Heart left ventricle (tissue), 16 donors: ENCODE measurements at regions not wholly inside any gene's neighbourhood (a gene's known extent, or its start where the extent isn't known, plus 50 kb on each side); places are given as distances from the start of the nearest gene placed in this dataset.

Experiments used
- ATAC-seq, 4 donors: fragments of 200-7000 bp; cut with Tn5 transposase; one replicate each; pipeline ENCODE4 v1.9.1; 2020 to 2022; ENCODE audit warnings: moderate library complexity in 4 of 4, mild to moderate bottlenecking in 3 of 4, moderate number of reproducible peaks in 1 of 4
- DNase-seq, 5 donors: peaks; one replicate each; pipeline ENCODE4 v3.0.0-alpha.2; 2020
- H3K27ac ChIP-seq, 12 donors: fragments of 200-600 bp; sonication (generic) in 4 of 12; one replicate each; pipeline versions ENCODE4 v1.5.0 to v1.8.0; 2016 to 2022; ENCODE audit warnings: mild to moderate bottlenecking in 2 of 12
- H3K27me3 ChIP-seq, 9 donors: fragments of 200-600 bp; sonication (generic) in 2 of 9; one replicate each; pipeline versions ENCODE4 v1.5.1 to v1.8.0; 2016 to 2022; ENCODE audit warnings: mild to moderate bottlenecking in 3 of 9
- H3K36me3 ChIP-seq, 9 donors: fragments of 200-600 bp; sonication (generic) in 2 of 9; one replicate each; pipeline versions ENCODE4 v1.5.0 to v1.8.0; 2018 to 2022; ENCODE audit warnings: mild to moderate bottlenecking in 2 of 9
- H3K4me1 ChIP-seq, 12 donors: fragments of 200-600 bp; sonication (generic) in 4 of 12; one replicate each; pipeline versions ENCODE4 v1.5.0 to v1.8.0; 2016 to 2022; ENCODE audit warnings: mild to moderate bottlenecking in 3 of 12
- H3K4me3 ChIP-seq, 12 donors: fragments of 200-600 bp; sonication (generic) in 4 of 12; one replicate each; pipeline versions ENCODE4 v1.5.0 to v1.8.0; 2017 to 2022; ENCODE audit warnings: mild to moderate bottlenecking in 9 of 12, moderate library complexity in 4 of 12
- H3K9me3 ChIP-seq, 12 donors: fragments of 200-600 bp; sonication (generic) in 4 of 12; one replicate each; pipeline versions ENCODE4 v1.5.0 to v1.8.0; 2016 to 2022; ENCODE audit warnings: mild to moderate bottlenecking in 1 of 12
- CTCF ChIP-seq, 12 donors: fragments of 200-600 bp; sonication (generic) in 4 of 12; IDR thresholded peaks; one replicate each; pipeline versions ENCODE4 v1.5.0 to v1.8.0; 2018 to 2022; ENCODE audit warnings: antibody characterized with exemption in 12 of 12, mild to moderate bottlenecking in 5 of 12
- POLR2A ChIP-seq, 2 donors: fragments of 450-650 bp; IDR thresholded peaks; one replicate each; pipeline ENCODE4 v1.6.1; 2017; ENCODE audit warnings: antibody characterized with exemption in 2 of 2, mild to moderate bottlenecking in 2 of 2, moderate library complexity in 2 of 2
- WGBS, 4 donors: extraction: QIAGEN DNeasy Blood & Tissue Kit in 2 of 4; methylation state at CpG; one replicate each; pipeline versions ENCODE4 v1.1.5 to v1.1.7; 2013 to 2018; 5-methylcytosine and 5-hydroxymethylcytosine counted together
- intact Hi-C, 10 donors: fragments of 100-400 bp; cut with DNase I; formaldehyde crosslinking; loops; one replicate each; pipeline versions ENCODE4 v1.11.1 to v1.14.2; 2022
- donor health status: ischemic (EF 13 %, LVEDD 7.1; RV severe dilation, severe dysfunction).
- donor health status: healthy with polysubstance abuse.
- donor health status: DM: no; HTN: yes; CAD: no.
- donor health status: DM: no; HTN: no; CAD: no.
- donor health status: ischemic (EF 25% LVEDD 6.9; RV normal size, moderate dysfunction).
- donor health status: ischemic (EF 25% LVEDD 5.7; RV mildly dilated, moderate dysfunction).
- donor health status: healthy.
- donor health status: DM: yes; HTN: yes; CAD: no.
- donor health status: ischemic (EF 35%, LVEDD 5.7; RV mildly dilated, moderate dysfunction).
- donor health status: nonischemic (EF 11% LVEDD 7.7; RV severe dilation, severe dysfunction).
- donor health status: DM: yes; HTN: yes; CAD: no.
- donor health status: PGD.
- donor health status: ischemic (EF 29% LVEDD 5.4; RV normal size, mild dysfunction).
- donor health status: nonischemic (EF 23%, LVEDD 6.1; RV moderate dilation, normal function).

- DNase-seq (peak in 1 of 5 donors; percentile 69), ATAC-seq (peak; percentile 73 to 88 (median 82))
- Histone ChIP-seq H3K27ac (peak overlapping the region; percentile 41 to 91 (median 75)), H3K4me3 (no peak overlapping the region), H3K36me3 (no peaks in the 10 kb centered on the region), H3K9me3 (no peaks in the 10 kb centered on the region), H3K27me3 (no peaks in the 10 kb centered on the region), H3K4me1 (peaks cover 0 to 53% (median 10%) of the 10 kb centered on the region in 12 donors)
- no peak for TF ChIP-seq CTCF (IDR thresholded peaks at IDR 0.05)
- peak in 1 of 2 donors; percentile 46 for TF ChIP-seq POLR2A (IDR thresholded peaks at IDR 0.05)
- 59 to 69% (median 67%) methylated on average over 9 of the region's 9 CpGs for WGBS, 4 donors
- intact Hi-C loops, result loop anchor here in 5 of 10 donors (5.0 to 10.0 kb wide), 4 partner anchors 155 to 265 kb away; partner anchors contain the start of gene IRF2BP2 (in 3 of the 5)
Observed at GRCh38 chr1:234879147-234880080, 249.2 kb downstream of the TOMM20 start.

- no peaks in the 10 kb centered on the region for H3K36me3 ChIP-seq
- no peak for DNase-seq
- H3K4me3 ChIP-seq, result no peak overlapping the region
- TF ChIP-seq POLR2A (IDR thresholded peaks at IDR 0.05), result no peak
- TF ChIP-seq CTCF (IDR thresholded peaks at IDR 0.05), result no peak
- peaks cover 0 to 58% (median 10%) of the 10 kb centered on the region in 12 donors for H3K4me1 ChIP-seq
- no peak for ATAC-seq
- no peaks in the 10 kb centered on the region for H3K9me3 ChIP-seq
- H3K27ac ChIP-seq, result peak overlapping the region in 3 of 12 donors; percentile 9 to 41 (median 10)
- intact Hi-C loops, result loop anchor here in 1 of 10 donors (5.0 kb wide), 1 partner anchor 156 kb away; no protein-coding TSS in a partner anchor
- no peaks in the 10 kb centered on the region for H3K27me3 ChIP-seq
- 73 to 80% (median 76%) methylated on average over 12 of the region's 12 CpGs for WGBS, 4 donors
Observed at GRCh38 chr1:234878288-234878687, 250.3 kb downstream of the TOMM20 start.

- ATAC-seq (no peak), DNase-seq (no peak)
- no peaks in the 10 kb centered on the region for H3K27me3 ChIP-seq
- H3K4me3 ChIP-seq, result no peak overlapping the region
- H3K27ac ChIP-seq, result peak overlapping the region in 3 of 12 donors; percentile 9 to 41 (median 10)
- WGBS, 4 donors, result 94 to 98% (median 96%) methylated on average over 7 of the region's 7 CpGs
- no peaks in the 10 kb centered on the region for H3K9me3 ChIP-seq
- H3K4me1 ChIP-seq, result peaks cover 0 to 58% (median 10%) of the 10 kb centered on the region in 12 donors
- no peaks in the 10 kb centered on the region for H3K36me3 ChIP-seq
- intact Hi-C loops, result loop anchor here in 1 of 10 donors (5.0 kb wide), 1 partner anchor 155 kb away; no protein-coding TSS in a partner anchor
- TF ChIP-seq CTCF (IDR thresholded peaks at IDR 0.05) (no peak), POLR2A (IDR thresholded peaks at IDR 0.05) (no peak)
Observed at GRCh38 chr1:234877761-234878160, 250.9 kb downstream of the TOMM20 start.
